GM18505 (cell line): ENCODE measurements at regions not wholly inside any gene's neighbourhood (a gene's known extent, or its start where the extent isn't known, plus 50 kb on each side); places are given as distances from the start of the nearest gene placed in this dataset.

Experiments used
- ATAC-seq: cut with Tn5 transposase; IDR thresholded peaks from one replicate; pipeline ENCODE4 v1.9.1; 2021; ENCODE audit not compliant: unreplicated experiment
- POLR2A ChIP-seq: IDR thresholded peaks from 4 replicates; pipeline ENCODE4 v1.6.1; 2011; ENCODE audit warnings: borderline replicate concordance; ENCODE audit not compliant: insufficient read depth, insufficient read length; ENCODE audit errors: extremely low read depth

- no peak for TF ChIP-seq POLR2A
- no peak for ATAC-seq
Observed at GRCh38 chr2:12202313-12203075, 456.1 kb downstream of the LPIN1 start.

- ATAC-seq, result no peak
- no peak for TF ChIP-seq POLR2A
Observed at GRCh38 chr2:12203528-12203927, 457.1 kb downstream of the LPIN1 start.

GRCh38 chr2:12205086-12205485, 458.7 kb downstream of the LPIN1 start:
- TF ChIP-seq POLR2A, result no peak
- no peak for ATAC-seq

GRCh38 chr2:12207491-12207890, 461.1 kb downstream of the LPIN1 start:
- no peak for ATAC-seq
- no peak for TF ChIP-seq POLR2A

- TF ChIP-seq POLR2A, result no peak
- no peak for ATAC-seq
Observed at GRCh38 chr2:12210016-12210933, 463.8 kb downstream of the LPIN1 start.

GRCh38 chr2:12211326-12212175, 465.1 kb downstream of the LPIN1 start:
- TF ChIP-seq POLR2A, result no peak
- ATAC-seq, result no peak

GRCh38 chr2:12212841-12213597, 466.6 kb downstream of the LPIN1 start:
- no peak for ATAC-seq
- no peak for TF ChIP-seq POLR2A

- ATAC-seq, result no peak
- TF ChIP-seq POLR2A, result no peak
Observed at GRCh38 chr2:12217175-12217574, 470.7 kb downstream of the LPIN1 start.

GRCh38 chr2:12219761-12220160, 473.3 kb downstream of the LPIN1 start:
- no peak for TF ChIP-seq POLR2A
- ATAC-seq, result no peak

GRCh38 chr2:12221584-12221983, 475.2 kb downstream of the LPIN1 start:
- ATAC-seq, result no peak
- no peak for TF ChIP-seq POLR2A

GRCh38 chr2:12222554-12222953, 476.1 kb downstream of the LPIN1 start:
- no peak for ATAC-seq
- TF ChIP-seq POLR2A, result no peak

- no peak for TF ChIP-seq POLR2A
- ATAC-seq, result no peak
Observed at GRCh38 chr2:12223732-12224131, 477.3 kb downstream of the LPIN1 start.
